HEK293T (cell line): ENCODE measurements at regions not wholly inside any gene's neighbourhood (a gene's known extent, or its start where the extent isn't known, plus 50 kb on each side); places are given as distances from the start of the nearest gene placed in this dataset.

Experiments
- CTCF ChIA-PET: fragments of 350-600 bp; formaldehyde crosslinking; extraction: SDS; loops from one replicate; lab custom pipeline; 2021; ENCODE audit warnings: antibody characterized with exemption, inconsistent platforms; lab: Yijun Ruan, JAX
- POLR2A ChIA-PET: fragments of 350-600 bp; formaldehyde crosslinking; extraction: SDS; loops from one replicate; lab custom pipeline; 2020; ENCODE audit warnings: antibody characterized with exemption, inconsistent platforms; lab: Yijun Ruan, JAX
- DNase-seq: peaks from one replicate; pipeline ENCODE4 v3.0.0; 2012; ENCODE audit warnings: mixed read lengths; ENCODE audit errors: extremely low spot score
- ARNT ChIP-seq: fragments of 450-650 bp; IDR thresholded peaks from 2 replicates; pipeline ENCODE4 v1.6.1; 2017; ENCODE audit warnings: mild to moderate bottlenecking
- BHLHE40 ChIP-seq: fragments of 450-650 bp; IDR thresholded peaks from 2 replicates; pipeline ENCODE4 v1.6.1; 2016; ENCODE audit warnings: mild to moderate bottlenecking, moderate library complexity, borderline replicate concordance
- CTBP1 ChIP-seq: fragments of 450-650 bp; IDR thresholded peaks from 2 replicates; pipeline ENCODE4 v1.6.1; 2016; ENCODE audit warnings: borderline replicate concordance
- ELF4 ChIP-seq: fragments of 450-650 bp; IDR thresholded peaks from 2 replicates; pipeline ENCODE4 v1.6.1; 2017; ENCODE audit warnings: antibody characterized with exemption
- FOXA1 ChIP-seq: fragments of 450-650 bp; IDR thresholded peaks from 2 replicates; pipeline ENCODE4 v1.6.1; 2016; ENCODE audit warnings: mild to moderate bottlenecking
- FOXK2 ChIP-seq: fragments of 450-650 bp; IDR thresholded peaks from 2 replicates; pipeline ENCODE4 v1.6.1; 2016; ENCODE audit warnings: mild to moderate bottlenecking
- FOXM1 ChIP-seq: fragments of 450-650 bp; IDR thresholded peaks from 2 replicates; pipeline ENCODE4 v1.6.1; 2017; ENCODE audit warnings: mild to moderate bottlenecking, borderline replicate concordance
- HDGF ChIP-seq: fragments of 450-650 bp; IDR thresholded peaks from 2 replicates; pipeline ENCODE4 v1.6.1; 2017; ENCODE audit warnings: antibody characterized with exemption, borderline replicate concordance
- L3MBTL2 ChIP-seq: fragments of 450-650 bp; conservative IDR thresholded peaks from 2 replicates; pipeline ENCODE4 v1.6.1; 2016; ENCODE audit warnings: mild to moderate bottlenecking
- LEF1 ChIP-seq: fragments of 450-650 bp; IDR thresholded peaks from 2 replicates; pipeline ENCODE4 v1.6.1; 2017; ENCODE audit warnings: mild to moderate bottlenecking, borderline replicate concordance
- NFRKB ChIP-seq: fragments of 450-650 bp; IDR thresholded peaks from 2 replicates; pipeline ENCODE4 v1.6.1; 2016; ENCODE audit warnings: mild to moderate bottlenecking, moderate library complexity
- PKNOX1 ChIP-seq: fragments of 450-650 bp; IDR thresholded peaks from 2 replicates; pipeline ENCODE4 v1.6.1; 2016
- SP1 ChIP-seq: fragments of 450-650 bp; IDR thresholded peaks from 2 replicates; pipeline ENCODE4 v1.6.1; 2017
- SUZ12 ChIP-seq: fragments of 450-650 bp; IDR thresholded peaks from 2 replicates; pipeline ENCODE4 v1.6.1; 2016; ENCODE audit warnings: mild to moderate bottlenecking
- TARDBP ChIP-seq: fragments of 450-650 bp; IDR thresholded peaks from 2 replicates; pipeline ENCODE4 v1.6.1; 2016

GRCh38 chr1:117686907-117687306, 81.1 kb downstream of the TENT5C start:
- no peak for DNase-seq
- ChIA-PET CTCF (no interaction called here), POLR2A (interaction anchor here (0.6 kb wide), 1 partner anchor 54 kb away, joined by 3 read pairs; no protein-coding TSS in a partner anchor)
- TF ChIP-seq NFRKB (no peak), TARDBP (no peak), L3MBTL2 (no peak), PKNOX1 (no peak), CTBP1 (no peak), FOXK2 (no peak), SP1 (no peak), FOXM1 (no peak), ELF4 (no peak), SUZ12 (no peak), BHLHE40 (no peak), HDGF (no peak)

GRCh38 chr1:117689997-117690625, 84.3 kb downstream of the TENT5C start:
- ChIA-PET POLR2A (no interaction called here), CTCF (interaction anchor here (0.9 kb wide), 1 partner anchor 8 kb away, joined by 3 read pairs; no protein-coding TSS in a partner anchor)
- no peak for DNase-seq
- TF ChIP-seq ELF4 (no peak), ARNT (no peak), FOXA1 (no peak), FOXK2 (no peak), PKNOX1 (no peak), HDGF (no peak), FOXM1 (no peak), LEF1 (no peak), SP1 (no peak), NFRKB (no peak), CTBP1 (no peak), L3MBTL2 (no peak), SUZ12 (no peak)

GRCh38 chr1:117691942-117692341, 86.1 kb downstream of the TENT5C start:
- TF ChIP-seq SP1, result no peak
- no peak for TF ChIP-seq PKNOX1
- no peak for TF ChIP-seq L3MBTL2
- TF ChIP-seq SUZ12, result no peak
- TF ChIP-seq FOXM1, result no peak
- TF ChIP-seq LEF1, result no peak
- TF ChIP-seq ELF4, result no peak
- TF ChIP-seq CTBP1, result no peak
- TF ChIP-seq TARDBP, result no peak
- TF ChIP-seq HDGF, result no peak
- no peak for TF ChIP-seq ARNT
- no peak for TF ChIP-seq NFRKB
- no peak for TF ChIP-seq BHLHE40
- no peak for TF ChIP-seq FOXK2
- CTCF ChIA-PET, result no interaction called here
- DNase-seq, result no peak
- POLR2A ChIA-PET, result no interaction called here

- DNase-seq, result no peak
- ChIA-PET POLR2A (no interaction called here), CTCF (interaction anchor here (0.8 kb wide), 1 partner anchor 65 kb away, joined by 3 read pairs; no protein-coding TSS in a partner anchor)
- TF ChIP-seq FOXA1, result no peak
- TF ChIP-seq FOXM1, result no peak
- TF ChIP-seq PKNOX1, result no peak
- no peak for TF ChIP-seq ARNT
- TF ChIP-seq ELF4, result no peak
- TF ChIP-seq TARDBP, result no peak
These were observed 88.7 kb downstream of the TENT5C start for GRCh38 chr1:117694543-117694942.

- DNase-seq, result no peak
- TF ChIP-seq PKNOX1 (no peak), BHLHE40 (no peak), FOXK2 (no peak), SP1 (no peak), LEF1 (no peak), FOXM1 (no peak), ELF4 (no peak), L3MBTL2 (no peak), NFRKB (no peak), SUZ12 (no peak), CTBP1 (no peak), HDGF (no peak), FOXA1 (no peak), TARDBP (no peak)
- ChIA-PET CTCF (no interaction called here), POLR2A (interaction anchor here (0.6 kb wide), 1 partner anchor 89 kb away, joined by 3 read pairs; no protein-coding TSS in a partner anchor)
These were observed 90.1 kb downstream of the TENT5C start for GRCh38 chr1:117695796-117696490.
